ENCODE measurements at regions not wholly inside any gene's neighbourhood (a gene's known extent, or its start where the extent isn't known, plus 50 kb on each side); places are given as distances from the start of the nearest gene placed in this dataset.

DNA sequence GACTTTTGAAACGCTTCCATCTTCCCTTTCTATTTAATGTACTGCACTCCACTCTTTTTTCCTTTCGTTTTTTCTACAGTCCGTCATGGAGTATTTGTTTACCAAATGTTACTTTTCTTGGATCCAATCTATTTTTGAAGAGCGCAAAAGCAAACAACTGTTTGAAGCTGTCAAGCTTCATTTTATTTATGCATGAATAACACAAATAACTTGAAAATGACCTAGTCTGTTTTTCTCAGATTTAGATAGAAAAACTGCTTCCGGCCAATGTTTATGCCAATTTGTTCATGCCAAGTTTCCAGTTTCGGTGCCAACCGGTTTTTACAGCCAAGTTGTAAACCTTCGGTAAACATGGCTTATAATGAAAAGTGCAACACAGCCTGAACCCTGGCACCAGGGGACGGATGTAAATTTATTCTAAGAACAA lies 150.9 kb upstream of the KLF6 start:
- Histone ChIP-seq H3K27ac (no peak overlapping the region), H3K36me3 (ENCODE audit: low read depth) (no peaks in the 10 kb centered on the region), H3K4me2 (no peak overlapping the region), H3K9me2 (ENCODE audit: insufficient read depth) (no peaks in the 10 kb centered on the region), H3K79me2 (ENCODE audit: low read depth) (no peaks in the 10 kb centered on the region), H3K27me3 (ENCODE audit: insufficient read depth, low read depth) (no peaks in the 10 kb centered on the region), H3K4me1 (replicated peaks; ENCODE audit: insufficient read depth) (no peaks in the 10 kb centered on the region), H4K20me1 (ENCODE audit: insufficient read depth) (no peaks in the 10 kb centered on the region), H3K4me3 (no peak overlapping the region), H3F3A (ENCODE audit: insufficient read depth, low read depth) (no peaks in the 10 kb centered on the region), H3K9me3 (ENCODE audit: insufficient read depth, low read depth) (no peaks in the 10 kb centered on the region), H2AFZ (no peak overlapping the region)
- no TSS peak for BruUV-seq (replicated peaks)
- ChIA-PET CTCF (no interaction called here), POLR2A (ENCODE audit: unreplicated experiment) (no interaction called here)
- no peak for DNase-seq
- intact Hi-C loops (cut with micrococcal nuclease; ENCODE audit: unreplicated experiment): no loop called here
- no peak for TF ChIP-seq EZH2 (IDR thresholded peaks at IDR 0.05; ENCODE audit: low read depth)
- TF ChIP-seq, protein P1, sequence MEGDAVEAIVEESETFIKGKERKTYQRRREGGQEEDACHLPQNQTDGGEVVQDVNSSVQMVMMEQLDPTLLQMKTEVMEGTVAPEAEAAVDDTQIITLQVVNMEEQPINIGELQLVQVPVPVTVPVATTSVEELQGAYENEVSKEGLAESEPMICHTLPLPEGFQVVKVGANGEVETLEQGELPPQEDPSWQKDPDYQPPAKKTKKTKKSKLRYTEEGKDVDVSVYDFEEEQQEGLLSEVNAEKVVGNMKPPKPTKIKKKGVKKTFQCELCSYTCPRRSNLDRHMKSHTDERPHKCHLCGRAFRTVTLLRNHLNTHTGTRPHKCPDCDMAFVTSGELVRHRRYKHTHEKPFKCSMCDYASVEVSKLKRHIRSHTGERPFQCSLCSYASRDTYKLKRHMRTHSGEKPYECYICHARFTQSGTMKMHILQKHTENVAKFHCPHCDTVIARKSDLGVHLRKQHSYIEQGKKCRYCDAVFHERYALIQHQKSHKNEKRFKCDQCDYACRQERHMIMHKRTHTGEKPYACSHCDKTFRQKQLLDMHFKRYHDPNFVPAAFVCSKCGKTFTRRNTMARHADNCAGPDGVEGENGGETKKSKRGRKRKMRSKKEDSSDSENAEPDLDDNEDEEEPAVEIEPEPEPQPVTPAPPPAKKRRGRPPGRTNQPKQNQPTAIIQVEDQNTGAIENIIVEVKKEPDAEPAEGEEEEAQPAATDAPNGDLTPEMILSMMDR (conservative IDR thresholded peaks at IDR 0.05): no peak

DNA sequence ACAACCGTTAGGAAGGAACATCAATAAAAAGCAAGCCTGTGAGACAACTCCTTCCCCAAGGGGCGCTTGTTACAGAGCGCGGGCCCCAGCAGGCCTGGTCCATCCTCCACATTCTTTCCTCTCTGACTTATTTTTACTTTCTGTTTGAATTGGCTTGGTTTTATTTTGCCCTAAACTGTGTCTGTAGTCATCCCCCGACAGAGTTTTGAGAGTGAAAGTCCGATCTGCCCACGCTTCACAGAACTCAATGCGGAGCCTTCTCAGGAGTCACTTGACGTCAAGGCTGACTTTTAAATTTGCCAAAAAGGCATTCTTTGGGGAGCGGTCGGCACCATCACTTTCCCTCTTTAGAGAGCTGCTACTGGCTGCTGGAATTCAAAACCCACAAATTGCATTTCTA lies 150.1 kb upstream of the KLF6 start:
- ChIA-PET POLR2A (ENCODE audit: unreplicated experiment) (no interaction called here), CTCF (no interaction called here)
- Histone ChIP-seq H3F3A (ENCODE audit: insufficient read depth, low read depth) (no peaks in the 10 kb centered on the region), H3K4me2 (no peak overlapping the region), H3K36me3 (ENCODE audit: low read depth) (no peaks in the 10 kb centered on the region), H3K27ac (no peak overlapping the region), H3K4me1 (replicated peaks; ENCODE audit: insufficient read depth) (no peaks in the 10 kb centered on the region), H3K9me3 (ENCODE audit: insufficient read depth, low read depth) (no peaks in the 10 kb centered on the region), H3K27me3 (ENCODE audit: insufficient read depth, low read depth) (no peaks in the 10 kb centered on the region), H2AFZ (no peak overlapping the region), H4K20me1 (ENCODE audit: insufficient read depth) (no peaks in the 10 kb centered on the region), H3K9me2 (ENCODE audit: insufficient read depth) (no peaks in the 10 kb centered on the region), H3K4me3 (no peak overlapping the region), H3K79me2 (ENCODE audit: low read depth) (no peaks in the 10 kb centered on the region)
- no peak for DNase-seq
- intact Hi-C loops (cut with micrococcal nuclease; ENCODE audit: unreplicated experiment): no loop called here
- TF ChIP-seq, protein P1 (conservative IDR thresholded peaks at IDR 0.05): no peak
- TF ChIP-seq EZH2 (IDR thresholded peaks at IDR 0.05; ENCODE audit: low read depth): no peak
- BruUV-seq (replicated peaks): no TSS peak

DNA sequence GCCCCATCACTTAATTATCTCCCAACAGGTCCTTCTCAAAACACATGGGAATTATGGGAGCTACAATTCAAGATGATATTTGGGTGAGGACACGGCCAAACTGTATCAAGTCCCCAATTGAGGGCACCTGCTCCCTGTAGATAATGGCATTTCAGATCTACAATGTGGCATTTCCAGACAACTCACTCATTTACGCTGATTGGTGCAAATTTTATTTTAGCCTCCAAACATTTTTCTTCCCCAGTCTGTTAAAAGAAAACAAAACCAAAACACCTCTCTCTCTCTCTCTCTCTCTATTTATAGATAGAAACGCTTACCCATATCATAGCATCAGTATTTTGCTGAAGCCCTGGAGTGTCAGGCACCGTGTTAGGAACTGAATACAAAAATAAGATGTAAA lies 148.7 kb upstream of the KLF6 start:
- Histone ChIP-seq H3K27me3 (ENCODE audit: insufficient read depth, low read depth) (no peaks in the 10 kb centered on the region), H3K79me2 (ENCODE audit: low read depth) (no peaks in the 10 kb centered on the region), H3K4me1 (replicated peaks; ENCODE audit: insufficient read depth) (no peaks in the 10 kb centered on the region), H4K20me1 (ENCODE audit: insufficient read depth) (no peaks in the 10 kb centered on the region), H3K9me2 (ENCODE audit: insufficient read depth) (no peaks in the 10 kb centered on the region), H3K9me3 (ENCODE audit: insufficient read depth, low read depth) (no peaks in the 10 kb centered on the region), H3F3A (ENCODE audit: insufficient read depth, low read depth) (no peaks in the 10 kb centered on the region), H2AFZ (no peak overlapping the region), H3K4me2 (no peak overlapping the region), H3K4me3 (no peak overlapping the region), H3K27ac (no peak overlapping the region), H3K36me3 (ENCODE audit: low read depth) (no peaks in the 10 kb centered on the region)
- no peak for TF ChIP-seq EZH2 (IDR thresholded peaks at IDR 0.05; ENCODE audit: low read depth)
- TF ChIP-seq, protein P1 (conservative IDR thresholded peaks at IDR 0.05): no peak
- intact Hi-C loops (cut with micrococcal nuclease; ENCODE audit: unreplicated experiment): no loop called here
- ChIA-PET CTCF (interaction anchor here (0.6 kb wide), 1 partner anchor 46 kb away, joined by 3 read pairs; no protein-coding TSS in a partner anchor), POLR2A (ENCODE audit: unreplicated experiment) (no interaction called here)
- no TSS peak for BruUV-seq (replicated peaks)
- no peak for DNase-seq
